ENCODE measurements at regions not wholly inside any gene's neighbourhood (a gene's known extent, or its start where the extent isn't known, plus 50 kb on each side); places are given as distances from the start of the nearest gene placed in this dataset.

DNA sequence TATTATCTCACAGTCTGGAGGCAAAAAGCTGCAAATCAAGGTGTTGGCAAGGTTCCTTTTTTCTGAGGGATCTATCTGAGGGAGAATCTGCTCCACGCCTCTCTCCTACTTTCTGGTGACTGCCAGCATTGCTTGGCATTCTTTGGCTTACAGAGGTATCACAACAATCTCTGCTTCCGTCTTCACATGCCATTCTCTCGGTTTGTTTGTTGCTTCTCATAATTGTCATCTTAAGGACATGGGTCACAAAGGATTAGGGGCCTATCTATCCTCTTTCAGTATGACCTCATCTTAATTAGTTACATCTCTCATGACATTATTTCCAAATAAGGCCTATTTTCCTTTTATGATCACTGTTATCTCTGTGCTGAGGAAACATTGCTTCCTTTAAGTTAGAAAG, 345.0 kb downstream of the FOXG1 start:
- TF ChIP-seq, protein P1, sequence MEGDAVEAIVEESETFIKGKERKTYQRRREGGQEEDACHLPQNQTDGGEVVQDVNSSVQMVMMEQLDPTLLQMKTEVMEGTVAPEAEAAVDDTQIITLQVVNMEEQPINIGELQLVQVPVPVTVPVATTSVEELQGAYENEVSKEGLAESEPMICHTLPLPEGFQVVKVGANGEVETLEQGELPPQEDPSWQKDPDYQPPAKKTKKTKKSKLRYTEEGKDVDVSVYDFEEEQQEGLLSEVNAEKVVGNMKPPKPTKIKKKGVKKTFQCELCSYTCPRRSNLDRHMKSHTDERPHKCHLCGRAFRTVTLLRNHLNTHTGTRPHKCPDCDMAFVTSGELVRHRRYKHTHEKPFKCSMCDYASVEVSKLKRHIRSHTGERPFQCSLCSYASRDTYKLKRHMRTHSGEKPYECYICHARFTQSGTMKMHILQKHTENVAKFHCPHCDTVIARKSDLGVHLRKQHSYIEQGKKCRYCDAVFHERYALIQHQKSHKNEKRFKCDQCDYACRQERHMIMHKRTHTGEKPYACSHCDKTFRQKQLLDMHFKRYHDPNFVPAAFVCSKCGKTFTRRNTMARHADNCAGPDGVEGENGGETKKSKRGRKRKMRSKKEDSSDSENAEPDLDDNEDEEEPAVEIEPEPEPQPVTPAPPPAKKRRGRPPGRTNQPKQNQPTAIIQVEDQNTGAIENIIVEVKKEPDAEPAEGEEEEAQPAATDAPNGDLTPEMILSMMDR (IDR thresholded peaks at IDR 0.05), result no peak
- no peak for TF ChIP-seq POLR2A (IDR thresholded peaks at IDR 0.05)
